ENCODE measurements at regions not wholly inside any gene's neighbourhood (a gene's known extent, or its start where the extent isn't known, plus 50 kb on each side); places are given as distances from the start of the nearest gene placed in this dataset.

DNA sequence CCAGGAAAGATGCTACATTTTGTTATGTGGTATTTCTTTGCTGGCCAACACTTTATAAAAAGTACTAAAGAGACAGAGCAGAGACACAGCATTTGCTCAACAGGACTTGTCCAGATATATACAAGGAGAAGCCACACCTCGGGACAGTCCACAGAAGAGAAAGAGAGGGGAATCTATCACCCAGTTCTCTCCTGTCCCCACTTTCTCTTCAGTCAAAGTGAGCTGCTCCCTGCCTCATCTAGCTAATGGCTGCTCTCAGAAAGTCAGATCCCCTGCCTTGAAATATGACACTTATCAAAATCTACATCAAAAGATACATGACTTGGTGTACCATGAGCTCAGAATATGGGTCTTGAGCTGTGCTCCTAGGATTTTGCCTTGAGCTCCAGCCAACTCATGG, 86.7 kb upstream of the SPDL1 start:
- Histone ChIP-seq H3K79me2 (ENCODE audit: insufficient read depth, low read length) (no peaks in the 10 kb centered on the region), H3K27me3 (ENCODE audit: insufficient read depth, low read length) (no peaks in the 10 kb centered on the region), H3K36me3 (ENCODE audit: insufficient read depth, low read length) (no peaks in the 10 kb centered on the region), H4K20me1 (ENCODE audit: insufficient read depth, low read length) (no peaks in the 10 kb centered on the region), H3K4me1 (ENCODE audit: insufficient read depth, low read length) (peaks cover 6% of the 10 kb centered on the region), H3K9me3 (ENCODE audit: low read depth, low read length) (no peaks in the 10 kb centered on the region), H3K27ac (ENCODE audit: low read depth, low read length) (no peak overlapping the region), H3K4me3 (ENCODE audit: insufficient read depth, low read length) (no peak overlapping the region), H3K4me2 (ENCODE audit: insufficient read depth, low read length) (no peak overlapping the region), H2AFZ (ENCODE audit: low read length) (peak overlapping the region; percentile 31)
- no peak for TF ChIP-seq CTCF (IDR thresholded peaks at IDR 0.05; ENCODE audit: extremely low read depth, low read depth, low read length)
- no peak for DNase-seq (ENCODE audit: insufficient read length, low spot score, missing footprints)

DNA sequence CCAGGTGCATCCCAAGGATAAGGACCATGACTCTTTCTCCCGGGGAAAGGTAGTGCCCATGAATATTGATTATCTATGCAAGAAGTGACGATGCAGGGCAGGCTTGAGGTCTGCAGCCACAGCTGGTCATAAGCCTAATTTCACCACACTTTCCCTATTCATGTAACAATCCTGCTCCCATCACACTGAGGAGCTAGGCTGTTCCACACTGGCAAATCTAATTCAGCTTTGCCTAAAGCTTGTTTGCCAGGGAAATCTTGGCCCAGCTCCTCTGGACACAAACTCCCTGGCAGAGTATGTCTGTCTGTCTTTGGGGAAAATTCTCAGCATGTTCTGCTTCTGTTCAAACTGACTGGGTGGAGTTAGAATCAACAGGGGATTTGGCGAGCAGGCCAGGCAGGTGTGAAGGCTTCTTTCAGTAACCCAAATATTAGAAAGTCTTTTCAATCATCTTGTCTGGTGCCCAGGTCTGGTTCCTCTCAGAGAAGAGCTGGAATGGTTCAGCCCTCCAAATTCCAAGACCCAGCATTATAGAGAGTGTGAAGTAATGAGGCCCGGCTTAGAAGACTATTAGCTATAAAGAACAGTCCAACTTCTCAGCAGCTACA, 88.5 kb upstream of the SPDL1 start:
- Histone ChIP-seq H3K27me3 (ENCODE audit: insufficient read depth, low read length) (no peaks in the 10 kb centered on the region), H3K9me3 (ENCODE audit: low read depth, low read length) (no peaks in the 10 kb centered on the region), H3K79me2 (ENCODE audit: insufficient read depth, low read length) (no peaks in the 10 kb centered on the region), H2AFZ (ENCODE audit: low read length) (no peak overlapping the region), H3K4me2 (ENCODE audit: insufficient read depth, low read length) (peak overlapping the region; percentile 7), H3K4me3 (ENCODE audit: insufficient read depth, low read length) (no peak overlapping the region), H3K4me1 (ENCODE audit: insufficient read depth, low read length) (peaks cover 6% of the 10 kb centered on the region), H3K36me3 (ENCODE audit: insufficient read depth, low read length) (no peaks in the 10 kb centered on the region), H3K27ac (ENCODE audit: low read depth, low read length) (no peak overlapping the region), H4K20me1 (ENCODE audit: insufficient read depth, low read length) (no peaks in the 10 kb centered on the region)
- no peak for DNase-seq (ENCODE audit: insufficient read length, low spot score, missing footprints)
- TF ChIP-seq CTCF (IDR thresholded peaks at IDR 0.05; ENCODE audit: extremely low read depth, low read depth, low read length): no peak

DNA sequence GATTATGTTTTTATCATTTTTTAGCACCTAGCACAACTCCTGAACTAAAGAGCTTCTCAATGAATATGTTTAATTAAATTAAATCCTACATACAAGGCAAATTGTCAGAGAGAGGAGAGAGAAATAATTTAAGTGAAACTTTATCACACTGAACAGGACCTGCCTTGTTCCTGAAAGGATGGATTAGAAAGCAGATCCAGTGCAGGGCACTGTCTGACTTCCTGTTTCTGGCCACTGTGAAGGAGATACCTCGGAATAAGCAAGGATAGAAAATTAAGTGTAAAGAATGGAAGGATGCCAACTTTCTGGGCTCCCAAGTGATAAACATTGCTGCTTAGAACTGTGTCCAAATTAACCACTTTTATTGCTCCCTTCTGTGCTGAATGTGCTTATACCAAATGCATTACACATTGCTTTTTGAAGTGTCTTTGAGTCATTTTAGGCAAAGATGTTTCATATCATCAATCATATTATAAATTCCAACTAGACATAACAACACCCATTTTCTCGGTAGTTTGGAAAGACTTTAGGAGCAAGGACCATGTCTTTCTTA, 89.1 kb upstream of the SPDL1 start:
- H3K36me3 ChIP-seq (ENCODE audit: insufficient read depth, low read length): no peaks in the 10 kb centered on the region
- no peaks in the 10 kb centered on the region for H3K79me2 ChIP-seq (ENCODE audit: insufficient read depth, low read length)
- no peak overlapping the region for H3K4me3 ChIP-seq (ENCODE audit: insufficient read depth, low read length)
- TF ChIP-seq CTCF (IDR thresholded peaks at IDR 0.05; ENCODE audit: extremely low read depth, low read depth, low read length): no peak
- peak; percentile 68 for DNase-seq (ENCODE audit: insufficient read length, low spot score, missing footprints)
- no peak overlapping the region for H2AFZ ChIP-seq (ENCODE audit: low read length)
- no peaks in the 10 kb centered on the region for H4K20me1 ChIP-seq (ENCODE audit: insufficient read depth, low read length)
- no peaks in the 10 kb centered on the region for H3K9me3 ChIP-seq (ENCODE audit: low read depth, low read length)
- no peak overlapping the region for H3K27ac ChIP-seq (ENCODE audit: low read depth, low read length)
- H3K4me2 ChIP-seq (ENCODE audit: insufficient read depth, low read length): peak overlapping the region; percentile 7
- H3K27me3 ChIP-seq (ENCODE audit: insufficient read depth, low read length): no peaks in the 10 kb centered on the region
- peaks cover 6% of the 10 kb centered on the region for H3K4me1 ChIP-seq (ENCODE audit: insufficient read depth, low read length)

- H2AFZ ChIP-seq (ENCODE audit: low read length): no peak overlapping the region
- H3K4me2 ChIP-seq (ENCODE audit: insufficient read depth, low read length): no peak overlapping the region
- H4K20me1 ChIP-seq (ENCODE audit: insufficient read depth, low read length): no peaks in the 10 kb centered on the region
- H3K27ac ChIP-seq (ENCODE audit: low read depth, low read length): no peak overlapping the region
- no peak for TF ChIP-seq CTCF (IDR thresholded peaks at IDR 0.05; ENCODE audit: extremely low read depth, low read depth, low read length)
- H3K4me1 ChIP-seq (ENCODE audit: insufficient read depth, low read length): no peaks in the 10 kb centered on the region
- H3K4me3 ChIP-seq (ENCODE audit: insufficient read depth, low read length): no peak overlapping the region
- H3K27me3 ChIP-seq (ENCODE audit: insufficient read depth, low read length): peaks cover 7% of the 10 kb centered on the region
- no peaks in the 10 kb centered on the region for H3K79me2 ChIP-seq (ENCODE audit: insufficient read depth, low read length)
- no peak for DNase-seq (ENCODE audit: insufficient read length, low spot score, missing footprints)
- no peaks in the 10 kb centered on the region for H3K36me3 ChIP-seq (ENCODE audit: insufficient read depth, low read length)
- H3K9me3 ChIP-seq (ENCODE audit: low read depth, low read length): no peaks in the 10 kb centered on the region
These were observed 109.3 kb upstream of the SPDL1 start for GRCh38 chr5:169474226-169474625.
